Effector memory CD4-positive, alpha-beta T cell (primary cell): ENCODE measurements at regions not wholly inside any gene's neighbourhood (a gene's known extent, or its start where the extent isn't known, plus 50 kb on each side); places are given as distances from the start of the nearest gene placed in this dataset.

Experiments
- DNase-seq, 3 donors: peaks; one replicate each; pipeline ENCODE4 v3.0.0-alpha.2; 2020
- H3K27ac ChIP-seq: 2 replicates; pipeline ENCODE4 v1.7.0; 2013; ENCODE audit warnings: mild to moderate bottlenecking, low read length, moderate library complexity; ENCODE audit not compliant: insufficient read depth, poor library complexity, severe bottlenecking
- H3K27me3 ChIP-seq: replicated peaks from 2 replicates; pipeline ENCODE4 v1.7.0; 2013; ENCODE audit warnings: mild to moderate bottlenecking, low read length; ENCODE audit not compliant: insufficient read depth, control insufficient read depth, poor library complexity, severe bottlenecking
- H3K36me3 ChIP-seq: 2 replicates; pipeline ENCODE4 v1.7.0; 2013; ENCODE audit warnings: mild to moderate bottlenecking, low read length, moderate library complexity; ENCODE audit not compliant: control insufficient read depth, insufficient read depth
- H3K4me1 ChIP-seq: 2 replicates; pipeline ENCODE4 v1.7.0; 2013; ENCODE audit warnings: low read length, mild to moderate bottlenecking; ENCODE audit not compliant: control insufficient read depth, insufficient read depth, poor library complexity, severe bottlenecking
- H3K4me3 ChIP-seq: 2 replicates; pipeline ENCODE4 v1.7.0; 2013; ENCODE audit warnings: low read length, low read depth, mild to moderate bottlenecking; ENCODE audit not compliant: insufficient read depth, poor library complexity, severe bottlenecking
- H3K9me3 ChIP-seq: 2 replicates; pipeline ENCODE4 v1.7.0; 2013; ENCODE audit warnings: mild to moderate bottlenecking, low read length, moderate library complexity; ENCODE audit not compliant: control insufficient read depth

DNA sequence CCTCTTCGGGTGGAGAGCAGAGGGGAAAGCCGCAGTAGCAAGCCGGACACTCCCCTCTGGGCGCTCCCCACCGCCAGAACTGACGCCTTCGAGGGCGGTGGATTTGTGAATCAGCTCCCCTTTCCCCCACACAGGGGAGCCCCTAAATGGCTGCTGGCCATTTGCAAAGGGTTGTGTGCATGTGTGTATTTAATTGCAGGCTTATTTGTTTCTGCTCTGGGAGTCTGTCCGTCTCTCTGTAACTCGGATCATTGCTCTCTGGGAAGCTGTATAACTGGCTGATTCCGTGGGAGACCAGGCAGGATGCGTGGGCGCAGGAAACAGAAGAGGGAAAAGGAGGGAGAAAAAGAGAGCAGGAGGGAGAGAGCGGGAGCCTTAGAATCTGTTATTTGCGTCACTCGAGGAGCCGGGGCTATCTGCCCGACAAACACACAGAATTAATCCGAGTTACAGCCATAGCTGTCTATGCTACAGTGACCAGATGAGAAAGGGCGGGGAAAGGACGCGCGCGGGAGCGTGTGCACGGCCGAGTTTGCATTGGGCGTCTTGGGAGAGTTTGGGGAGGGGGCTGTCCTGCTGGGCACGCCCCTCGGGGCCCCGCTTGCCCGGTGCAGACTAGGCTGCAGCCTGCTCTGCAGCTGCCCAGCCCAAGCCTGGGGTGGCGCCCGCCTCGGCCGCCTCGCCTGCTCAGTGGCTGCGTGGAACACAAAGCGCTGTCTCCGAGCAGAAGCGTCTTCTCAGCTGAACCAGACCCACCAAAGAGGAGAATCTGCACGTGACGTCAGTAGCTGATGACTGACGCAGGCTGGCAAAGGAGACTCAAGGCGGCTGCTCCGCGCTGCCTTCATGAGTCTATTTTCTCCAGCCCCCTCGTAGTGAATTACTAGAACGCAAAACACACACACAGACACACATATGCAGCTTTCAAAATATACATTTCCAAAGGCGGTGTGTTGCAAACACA lies 105.3 kb upstream of the HSD17B12 start:
- H3K27ac ChIP-seq = no peak overlapping the region
- H3K4me3 ChIP-seq = no peak overlapping the region
- no peaks in the 10 kb centered on the region for H3K36me3 ChIP-seq
- H3K9me3 ChIP-seq = no peaks in the 10 kb centered on the region
- DNase-seq = no peak
- H3K4me1 ChIP-seq = peaks cover 6% of the 10 kb centered on the region
- H3K27me3 ChIP-seq = peaks cover 46% of the 10 kb centered on the region

DNA sequence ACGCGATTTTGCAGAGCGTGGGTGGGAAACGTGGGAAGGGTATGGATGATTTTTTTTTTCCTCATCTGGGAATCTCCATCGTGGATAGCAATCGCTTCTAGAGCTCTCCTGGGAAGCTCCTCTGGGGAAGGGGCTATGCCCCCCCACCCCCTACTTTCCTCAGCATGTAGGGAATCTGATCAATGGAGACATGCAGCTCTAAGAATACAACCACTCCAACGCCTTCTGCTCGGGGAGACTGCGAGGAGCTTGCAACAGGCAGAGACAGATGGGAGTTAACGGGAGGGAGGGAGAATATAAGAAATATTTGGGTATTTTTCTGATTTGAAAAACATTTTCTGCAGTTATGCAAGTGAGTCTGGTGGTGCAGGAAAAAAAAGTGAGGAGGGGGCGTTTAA lies 104.6 kb upstream of the HSD17B12 start:
- H3K27ac ChIP-seq = no peak overlapping the region

DNA sequence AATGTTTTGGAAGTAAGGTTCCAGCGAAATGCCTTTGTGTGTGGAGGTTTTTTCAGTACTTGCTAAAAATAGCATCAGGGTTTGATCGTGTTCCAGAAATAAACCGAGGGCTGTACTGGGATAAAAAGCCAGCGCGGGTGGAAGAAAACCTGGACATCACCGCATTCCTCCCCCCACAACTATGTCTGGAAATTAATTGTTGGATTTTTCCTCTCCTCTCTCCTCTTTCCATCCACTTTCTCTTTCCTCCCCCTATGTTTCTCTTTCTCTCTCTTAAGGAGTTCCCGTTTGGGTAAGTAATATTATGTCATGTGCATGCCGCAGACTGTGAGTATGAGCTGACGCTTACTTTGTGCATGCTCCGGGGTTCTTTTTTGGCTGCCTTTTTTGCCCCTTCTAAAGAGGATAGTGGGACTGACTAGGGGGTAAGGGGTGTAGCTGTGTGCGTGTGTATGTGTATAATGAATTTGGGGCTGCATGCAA lies 104.2 kb upstream of the HSD17B12 start:
- no peak overlapping the region for H3K4me3 ChIP-seq
- no peaks in the 10 kb centered on the region for H3K9me3 ChIP-seq
- peaks cover 17% of the 10 kb centered on the region for H3K4me1 ChIP-seq
- H3K27me3 ChIP-seq = peaks cover 56% of the 10 kb centered on the region
- no peak overlapping the region for H3K27ac ChIP-seq
- H3K36me3 ChIP-seq = no peaks in the 10 kb centered on the region
- DNase-seq = no peak

More for the DNA sequence above, 104.6 kb upstream of the HSD17B12 start:
- DNase-seq = no peak
- no peak overlapping the region for H3K4me3 ChIP-seq
- H3K4me1 ChIP-seq = peaks cover 12% of the 10 kb centered on the region
- H3K9me3 ChIP-seq = no peaks in the 10 kb centered on the region
- H3K36me3 ChIP-seq = no peaks in the 10 kb centered on the region
- H3K27me3 ChIP-seq = peaks cover 52% of the 10 kb centered on the region

DNA sequence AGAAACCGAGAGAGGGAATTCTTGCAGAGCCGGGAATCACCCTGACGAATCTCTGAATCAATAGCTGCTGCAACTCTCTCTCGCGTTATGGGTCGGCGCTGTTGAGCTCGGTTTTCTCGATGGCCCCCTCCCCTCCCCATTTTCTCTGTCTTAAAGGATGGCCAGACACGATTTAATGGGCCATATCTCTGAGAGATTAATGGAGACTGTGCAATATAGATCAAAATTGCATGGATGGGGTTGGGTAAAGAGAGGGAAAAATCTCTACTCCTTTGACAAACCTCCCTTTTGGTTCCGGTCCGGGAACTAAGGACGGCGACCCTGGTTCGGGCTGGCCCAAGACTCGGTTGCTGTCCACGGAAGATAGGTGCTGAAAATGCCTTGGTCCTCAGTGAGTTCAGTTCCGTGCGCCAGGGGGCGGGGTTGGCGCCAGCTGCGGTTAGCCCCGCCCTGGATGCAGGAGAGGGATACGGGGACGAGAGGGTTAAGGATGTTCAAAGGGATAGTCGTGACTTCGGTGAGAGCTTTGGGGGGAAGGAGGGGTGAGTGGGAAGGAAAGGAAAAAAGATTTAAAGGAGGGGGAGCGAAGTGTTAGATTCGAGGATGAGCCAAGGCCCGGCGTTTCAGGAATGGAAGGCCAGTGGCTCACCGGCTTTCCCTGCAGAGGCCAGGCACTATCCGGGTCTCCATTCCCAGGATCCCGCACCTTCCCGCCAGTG lies 103.6 kb upstream of the HSD17B12 start:
- Histone ChIP-seq H3K36me3 (no peaks in the 10 kb centered on the region), H3K4me3 (no peak overlapping the region), H3K27me3 (peaks cover 62% of the 10 kb centered on the region), H3K9me3 (no peaks in the 10 kb centered on the region), H3K27ac (no peak overlapping the region), H3K4me1 (peaks cover 18% of the 10 kb centered on the region)
- no peak for DNase-seq

DNA sequence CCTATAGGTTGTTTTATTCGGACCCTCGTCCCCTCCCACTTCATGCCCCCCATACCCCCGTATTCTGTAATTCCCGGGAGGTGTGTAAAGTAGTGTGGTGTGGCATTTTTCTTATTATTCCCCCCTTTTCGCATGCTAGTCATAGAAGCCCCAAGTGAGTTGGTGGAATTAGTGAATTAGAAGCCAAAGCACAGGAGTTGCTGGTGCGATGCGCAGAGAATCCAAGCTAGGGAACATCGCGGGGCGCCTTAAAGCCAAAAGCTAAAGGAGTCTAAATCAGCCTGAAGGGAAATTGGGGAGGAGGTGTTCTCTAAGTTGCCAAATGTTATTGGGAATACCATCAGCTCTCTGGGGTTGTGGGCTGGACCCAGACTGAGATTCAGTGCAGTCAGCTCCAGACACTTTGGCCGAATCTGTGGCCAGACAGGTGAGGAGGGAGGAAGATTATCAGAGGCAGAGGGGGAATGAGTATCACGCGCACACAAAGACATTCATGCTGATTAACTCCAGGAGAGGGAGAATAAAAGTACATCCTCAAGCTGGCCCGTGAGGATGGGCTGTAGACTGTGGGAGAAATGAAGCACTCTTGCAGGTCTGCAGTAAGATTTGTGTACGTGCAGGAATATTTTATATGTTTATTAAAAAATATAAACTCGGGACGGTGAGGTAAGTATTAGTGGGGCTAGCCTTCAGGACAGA lies 102.8 kb upstream of the HSD17B12 start:
- no peak overlapping the region for H3K27ac ChIP-seq
- H3K27me3 ChIP-seq = peaks cover 65% of the 10 kb centered on the region
- H3K36me3 ChIP-seq = no peaks in the 10 kb centered on the region
- no peak for DNase-seq
- peaks cover 18% of the 10 kb centered on the region for H3K4me1 ChIP-seq
- no peak overlapping the region for H3K4me3 ChIP-seq
- no peaks in the 10 kb centered on the region for H3K9me3 ChIP-seq

DNA sequence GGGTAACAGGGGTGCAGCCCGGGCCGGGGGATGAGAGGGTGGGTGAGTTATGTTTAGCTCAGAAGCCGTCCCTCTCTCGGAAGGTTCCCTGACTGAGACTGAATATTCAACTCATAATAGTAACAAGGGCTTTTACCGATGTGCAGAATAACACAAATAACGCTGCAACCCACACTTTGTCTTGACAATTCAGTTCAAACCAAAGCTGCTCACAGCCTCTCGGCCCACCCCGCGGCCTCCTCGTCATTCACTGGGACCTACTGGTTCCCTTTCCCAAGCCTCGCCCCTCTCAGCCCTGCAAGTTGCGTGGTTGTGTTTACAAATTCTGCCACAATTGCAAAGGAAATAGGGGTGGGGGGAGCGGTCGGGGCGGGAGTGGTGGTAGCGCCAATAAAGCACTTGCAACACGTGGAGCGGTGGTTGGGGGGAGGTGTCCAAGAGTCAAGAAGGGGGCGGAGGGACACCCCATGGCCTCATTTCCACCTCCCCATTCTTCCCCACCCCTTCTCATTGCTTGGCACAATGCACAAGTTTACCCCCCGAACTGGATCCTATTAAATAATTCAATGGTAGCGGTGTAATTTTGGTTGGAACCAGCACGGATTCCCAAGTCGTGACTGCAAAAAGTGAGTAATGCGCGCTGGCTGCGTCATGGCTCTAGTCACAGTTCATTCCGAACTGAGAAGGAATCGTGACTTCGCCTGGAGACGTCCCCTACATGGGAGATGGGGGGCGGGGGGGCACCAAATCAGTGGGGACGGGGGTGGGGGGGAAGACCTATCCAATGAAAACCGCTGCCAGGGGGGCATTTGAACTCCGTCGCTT lies 102.0 kb upstream of the HSD17B12 start:
- Histone ChIP-seq H3K4me1 (peaks cover 18% of the 10 kb centered on the region), H3K27me3 (peaks cover 71% of the 10 kb centered on the region), H3K36me3 (no peaks in the 10 kb centered on the region), H3K9me3 (no peaks in the 10 kb centered on the region), H3K4me3 (peak overlapping the region; percentile 55), H3K27ac (no peak overlapping the region)
- no peak for DNase-seq

DNA sequence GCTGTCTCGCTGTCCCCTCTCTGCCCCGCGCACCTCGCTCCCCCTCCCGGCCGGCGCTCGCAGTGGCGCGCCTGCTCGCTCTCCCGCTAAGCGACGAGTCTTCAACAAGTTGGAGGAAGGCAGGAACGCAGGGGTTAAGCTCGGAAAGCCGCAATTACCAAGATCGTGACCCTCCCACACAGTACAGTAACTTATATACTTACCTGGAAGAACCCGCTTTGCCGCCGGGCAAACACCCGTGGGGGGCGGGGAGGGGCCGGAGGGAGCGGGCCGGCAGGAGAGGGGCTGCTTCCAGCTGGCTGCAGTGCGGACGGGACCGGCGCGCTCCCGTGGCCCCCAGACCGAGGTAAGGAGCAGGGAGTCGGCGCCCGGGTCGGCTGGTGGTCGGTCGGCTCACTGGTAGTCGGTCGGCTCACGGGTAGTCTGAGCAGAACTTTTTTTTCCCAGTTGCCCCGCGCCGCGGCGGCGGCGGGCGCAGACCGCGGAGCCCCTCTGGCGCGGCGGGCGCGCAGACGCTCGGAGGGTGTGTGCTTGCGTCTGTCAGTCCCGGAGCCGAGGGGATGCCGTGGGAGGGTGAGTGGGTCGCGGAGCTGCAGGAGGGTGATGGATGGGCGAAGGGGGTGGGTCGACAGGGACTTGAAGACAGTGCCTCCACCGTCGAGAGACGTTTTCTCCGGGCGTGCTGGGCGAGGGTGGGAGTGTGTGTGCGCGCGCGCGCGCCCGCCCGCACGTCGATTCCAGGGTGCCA lies 101.2 kb upstream of the HSD17B12 start:
- peak overlapping the region; percentile 55 for H3K4me3 ChIP-seq
- no peak overlapping the region for H3K27ac ChIP-seq
- H3K36me3 ChIP-seq = no peaks in the 10 kb centered on the region
- H3K4me1 ChIP-seq = peaks cover 18% of the 10 kb centered on the region
- peaks cover 76% of the 10 kb centered on the region for H3K27me3 ChIP-seq
- no peaks in the 10 kb centered on the region for H3K9me3 ChIP-seq
- no peak for DNase-seq

DNA sequence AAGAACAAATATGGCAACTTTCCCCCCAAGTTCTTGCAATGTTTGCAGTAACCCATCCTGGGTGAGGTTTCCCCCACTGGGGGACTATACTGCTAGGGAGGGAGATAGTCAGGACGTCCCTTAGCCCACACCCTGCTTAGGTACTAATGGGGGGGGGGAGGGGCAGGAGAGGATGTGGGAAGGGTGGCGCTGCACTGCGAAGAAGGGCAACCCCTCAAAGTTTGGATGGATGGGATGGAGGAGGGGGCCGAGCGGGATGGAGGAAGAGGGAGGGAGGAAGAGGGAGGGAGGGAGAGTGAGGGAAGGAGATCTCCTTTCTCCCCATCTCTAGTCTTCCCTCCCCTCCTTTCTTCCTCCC lies 100.6 kb upstream of the HSD17B12 start:
- peak overlapping the region; percentile 55 for H3K4me3 ChIP-seq
- no peaks in the 10 kb centered on the region for H3K9me3 ChIP-seq
- no peaks in the 10 kb centered on the region for H3K36me3 ChIP-seq
- DNase-seq = no peak
- H3K27ac ChIP-seq = no peak overlapping the region
- H3K4me1 ChIP-seq = peaks cover 18% of the 10 kb centered on the region
- peaks cover 71% of the 10 kb centered on the region for H3K27me3 ChIP-seq
